GM23338 (cell line): ENCODE measurements at regions not wholly inside any gene's neighbourhood (a gene's known extent, or its start where the extent isn't known, plus 50 kb on each side); places are given as distances from the start of the nearest gene placed in this dataset.

Source experiments
- ATAC-seq: fragments of 200-7000 bp; cut with Tn5 transposase; 3 replicates; pipeline ENCODE4 v1.9.1; 2020
- DNase-seq: peaks from one replicate; pipeline ENCODE4 v3.0.0-alpha.2; 2015; ENCODE audit warnings: low spot score
- H2AFZ ChIP-seq: fragments of 200-600 bp; sonication (generic); 2 replicates; pipeline ENCODE4 v1.8.0; 2016; ENCODE audit warnings: antibody characterized with exemption, mild to moderate bottlenecking, moderate library complexity
- H3F3A ChIP-seq: fragments of 200-600 bp; sonication (generic); replicated peaks from 2 replicates; pipeline ENCODE4 v1.8.0; 2017; ENCODE audit warnings: antibody characterized with exemption, mixed run types, low read depth
- H3K27ac ChIP-seq: fragments of 200-600 bp; sonication (generic); 2 replicates; pipeline ENCODE4 v1.6.1; 2016; ENCODE audit warnings: low read depth
- H3K27me3 ChIP-seq: fragments of 200-600 bp; sonication (generic); 2 replicates; pipeline ENCODE4 v1.8.0; 2016; ENCODE audit warnings: mild to moderate bottlenecking, mixed run types, moderate library complexity; ENCODE audit not compliant: insufficient read depth
- H3K36me3 ChIP-seq: fragments of 200-600 bp; sonication (generic); 2 replicates; pipeline ENCODE4 v1.8.0; 2016; ENCODE audit warnings: mild to moderate bottlenecking; ENCODE audit not compliant: insufficient read depth
- H3K4me1 ChIP-seq: fragments of 200-600 bp; sonication (generic); 2 replicates; pipeline ENCODE4 v1.8.0; 2016; ENCODE audit warnings: mild to moderate bottlenecking, moderate library complexity; ENCODE audit not compliant: insufficient read depth
- H3K4me2 ChIP-seq: fragments of 200-600 bp; sonication (generic); 2 replicates; pipeline ENCODE4 v1.7.1; 2017; ENCODE audit warnings: mixed run types
- H3K4me3 ChIP-seq: fragments of 200-600 bp; sonication (generic); 2 replicates; pipeline ENCODE4 v1.6.1; 2016; ENCODE audit warnings: mixed run types
- H3K79me2 ChIP-seq: fragments of 200-600 bp; sonication (generic); replicated peaks from 2 replicates; pipeline ENCODE4 v1.8.0; 2017; ENCODE audit warnings: mild to moderate bottlenecking; ENCODE audit not compliant: insufficient read depth
- H3K9me2 ChIP-seq: fragments of 200-600 bp; sonication (generic); 2 replicates; pipeline ENCODE4 v1.8.0; 2017; ENCODE audit not compliant: insufficient read depth
- H4K20me1 ChIP-seq: fragments of 200-600 bp; sonication (generic); replicated peaks from 2 replicates; pipeline ENCODE4 v1.8.0; 2017; ENCODE audit warnings: mild to moderate bottlenecking; ENCODE audit not compliant: insufficient read depth
- H3K27ac Mint-ChIP-seq: 2 replicates; pipeline ENCODE4 v1.8.0; 2020; ENCODE audit warnings: inconsistent platforms, mild to moderate bottlenecking, moderate library complexity, mixed read lengths
- H3K27me3 Mint-ChIP-seq: 3 replicates; pipeline ENCODE4 v1.8.0; 2022; ENCODE audit warnings: low read depth, mild to moderate bottlenecking, moderate library complexity, mixed read lengths, inconsistent platforms; ENCODE audit not compliant: insufficient read depth, poor library complexity
- H3K36me3 Mint-ChIP-seq: 3 replicates; pipeline ENCODE4 v1.8.0; 2021; ENCODE audit warnings: low read depth, mild to moderate bottlenecking, inconsistent platforms, moderate library complexity, mixed read lengths
- H3K4me1 Mint-ChIP-seq: 3 replicates; pipeline ENCODE4 v1.8.0; 2020; ENCODE audit warnings: mild to moderate bottlenecking, inconsistent platforms, mixed read lengths
- H3K4me3 Mint-ChIP-seq: 3 replicates; pipeline ENCODE4 v1.8.0; 2021; ENCODE audit warnings: moderate library complexity, mild to moderate bottlenecking, inconsistent platforms, mixed read lengths
- H3K9me3 Mint-ChIP-seq: 3 replicates; pipeline ENCODE4 v1.8.0; 2020; ENCODE audit warnings: moderate library complexity, mild to moderate bottlenecking, inconsistent platforms, mixed read lengths
- CREB1 ChIP-seq: fragments of 250-450 bp; sonication (Bioruptor Pico); IDR thresholded peaks from 2 replicates; pipeline ENCODE4 v1.5.0; 2020; ENCODE audit warnings: low read depth, mild to moderate bottlenecking, moderate library complexity
- JUNB ChIP-seq: IDR thresholded peaks from one replicate; pipeline ENCODE4 v1.6.1; 2016; ENCODE audit warnings: antibody characterized with exemption; ENCODE audit not compliant: unreplicated experiment
- ZNF114 ChIP-seq: fragments of 250-450 bp; sonication (Bioruptor Pico); IDR thresholded peaks from 2 replicates; pipeline ENCODE4 v1.5.0; 2020; ENCODE audit warnings: mild to moderate bottlenecking, moderate library complexity
- TF ChIP-seq, protein P1 (sequence below), 2 experiments: fragments of 200-600 bp in 1 of 2; sonication (generic) in 1 of 2; conservative IDR thresholded peaks; 2 replicates each; pipeline versions ENCODE4 v1.5.1 to v1.6.1; 2016 to 2017; ENCODE audit warnings: antibody characterized with exemption in 2 of 2, low read depth in 2 of 2, mild to moderate bottlenecking in 2 of 2, moderate library complexity in 1 of 2
- TF ChIP-seq, protein P2 (sequence below): IDR thresholded peaks from one replicate; pipeline ENCODE4 v1.6.1; 2018; ENCODE audit warnings: antibody characterized with exemption; ENCODE audit not compliant: unreplicated experiment
- TF ChIP-seq, protein P3 (sequence below): IDR thresholded peaks from 2 replicates; pipeline ENCODE4 v1.6.1; 2016; ENCODE audit warnings: antibody characterized with exemption

DNA sequence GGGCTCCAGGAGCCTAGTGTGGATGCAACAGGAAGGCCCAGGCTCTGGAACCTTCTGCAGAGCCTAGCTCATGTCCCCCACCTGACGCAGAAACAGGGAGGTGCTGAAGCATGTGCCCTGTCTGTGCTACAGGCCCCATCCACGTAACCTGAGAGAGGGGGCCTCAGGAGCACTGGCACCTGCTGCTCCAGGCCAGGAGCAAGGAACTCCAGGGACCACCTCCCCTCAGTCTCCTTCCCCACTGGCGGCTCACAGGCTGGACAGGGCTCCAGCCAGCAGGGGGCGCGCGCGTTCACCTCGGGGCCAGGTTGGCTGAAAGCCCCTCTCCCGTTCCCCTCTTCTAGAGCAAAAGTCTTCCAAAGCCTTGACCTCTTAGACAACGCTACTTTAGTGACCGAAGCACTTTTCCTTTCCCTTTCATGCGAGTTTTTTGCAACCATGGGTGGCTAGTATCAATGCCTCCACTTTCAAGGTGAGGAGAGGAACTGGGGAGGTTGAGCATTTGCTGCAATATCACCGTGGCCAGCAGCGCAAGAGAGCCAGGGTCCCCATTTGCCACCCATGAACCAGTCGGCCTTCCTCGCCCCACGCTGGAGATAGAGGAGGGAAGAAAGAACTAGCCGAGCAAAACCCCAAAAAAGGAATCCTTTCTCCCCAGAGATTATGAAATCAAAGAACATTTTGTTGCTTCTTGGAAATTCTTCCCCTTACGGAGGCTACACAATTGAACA, 52.4 kb upstream of the GPR157 start:
- Histone ChIP-seq H3K4me1 (peaks cover 15% of the 10 kb centered on the region), H3F3A (peaks cover 4% of the 10 kb centered on the region), H3K79me2 (peaks cover 54% of the 10 kb centered on the region), H3K27me3 (peaks cover 27% of the 10 kb centered on the region), H4K20me1 (peaks cover 7% of the 10 kb centered on the region; the same call in 1 of the 2 replicates), H3K27ac (peak overlapping the region; percentile 66; the same call in 1 of the 2 replicates), H3K9me2 (no peaks in the 10 kb centered on the region), H2AFZ (peak overlapping the region; percentile 72; the same call in 1 of the 2 replicates), H3K4me2 (peak overlapping the region; percentile 98), H3K36me3 (peaks cover 4% of the 10 kb centered on the region; the same call in 1 of the 2 replicates), H3K4me3 (peak overlapping the region; percentile 93)
- Mint-ChIP-seq H3K4me1 (peaks cover 24% of the 10 kb centered on the region), H3K36me3 (peaks cover 30% of the 10 kb centered on the region), H3K27ac (peak overlapping the region; percentile 80), H3K9me3 (no peaks in the 10 kb centered on the region), H3K27me3 (peaks cover 31% of the 10 kb centered on the region), H3K4me3 (peak overlapping the region; percentile 86)
- DNase-seq (peak; percentile 81), ATAC-seq (peak; percentile 70)
- TF ChIP-seq ZNF114 (CRISPR knock-in tag) (no peak), CREB1 (CRISPR knock-in tag) (no peak)
- TF ChIP-seq, protein P1, sequence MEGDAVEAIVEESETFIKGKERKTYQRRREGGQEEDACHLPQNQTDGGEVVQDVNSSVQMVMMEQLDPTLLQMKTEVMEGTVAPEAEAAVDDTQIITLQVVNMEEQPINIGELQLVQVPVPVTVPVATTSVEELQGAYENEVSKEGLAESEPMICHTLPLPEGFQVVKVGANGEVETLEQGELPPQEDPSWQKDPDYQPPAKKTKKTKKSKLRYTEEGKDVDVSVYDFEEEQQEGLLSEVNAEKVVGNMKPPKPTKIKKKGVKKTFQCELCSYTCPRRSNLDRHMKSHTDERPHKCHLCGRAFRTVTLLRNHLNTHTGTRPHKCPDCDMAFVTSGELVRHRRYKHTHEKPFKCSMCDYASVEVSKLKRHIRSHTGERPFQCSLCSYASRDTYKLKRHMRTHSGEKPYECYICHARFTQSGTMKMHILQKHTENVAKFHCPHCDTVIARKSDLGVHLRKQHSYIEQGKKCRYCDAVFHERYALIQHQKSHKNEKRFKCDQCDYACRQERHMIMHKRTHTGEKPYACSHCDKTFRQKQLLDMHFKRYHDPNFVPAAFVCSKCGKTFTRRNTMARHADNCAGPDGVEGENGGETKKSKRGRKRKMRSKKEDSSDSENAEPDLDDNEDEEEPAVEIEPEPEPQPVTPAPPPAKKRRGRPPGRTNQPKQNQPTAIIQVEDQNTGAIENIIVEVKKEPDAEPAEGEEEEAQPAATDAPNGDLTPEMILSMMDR (conservative IDR thresholded peaks at IDR 0.05; ENCODE audit: low read depth in 2 of 2): peak; percentile 93 to 97

DNA sequence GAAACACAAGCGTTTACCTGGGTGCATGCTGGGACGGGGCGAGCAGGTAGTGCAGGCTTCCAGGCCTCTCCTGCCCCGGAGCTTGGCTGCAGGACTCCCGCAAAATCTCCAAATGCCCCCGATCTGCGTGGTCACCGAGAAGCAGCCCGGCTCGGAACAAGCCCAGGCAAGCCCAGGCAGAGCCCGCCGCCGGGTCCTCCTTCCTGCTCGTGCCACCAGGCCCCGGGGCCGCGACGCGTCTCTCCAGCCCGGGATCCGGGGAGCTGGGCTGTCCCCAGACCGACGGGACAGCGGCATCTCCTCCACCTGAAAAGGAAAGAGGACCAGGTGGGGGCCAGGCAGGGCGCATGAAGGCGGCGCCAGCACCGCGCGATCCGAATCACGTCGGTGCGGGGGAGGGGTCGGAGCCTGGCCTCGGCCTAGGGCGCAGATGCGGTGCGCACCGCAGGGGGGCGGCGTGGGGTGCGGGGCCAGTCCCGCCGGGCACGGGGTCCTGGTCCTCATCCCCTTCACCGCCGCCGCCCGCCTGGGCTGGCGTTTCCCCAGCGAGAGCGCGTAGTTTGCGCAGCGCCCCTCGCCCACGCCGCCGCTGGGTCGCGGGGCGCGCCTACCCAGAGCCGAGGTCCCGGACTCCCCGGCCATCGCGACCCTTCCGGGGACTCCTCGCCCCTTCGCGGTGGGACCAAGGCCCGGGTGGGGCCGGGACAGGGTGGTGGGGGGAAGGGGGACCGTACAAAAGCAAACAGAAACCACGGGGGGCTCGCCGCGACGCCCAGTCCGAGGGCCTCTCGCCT, 52.4 kb upstream of the H6PD start:
- peaks cover 4% of the 10 kb centered on the region for H3F3A ChIP-seq
- Mint-ChIP-seq H3K4me3 (peak overlapping the region; percentile 86), H3K9me3 (no peaks in the 10 kb centered on the region), H3K27ac (peak overlapping the region; percentile 80), H3K4me1 (peaks cover 27% of the 10 kb centered on the region), H3K36me3 (peaks cover 26% of the 10 kb centered on the region), H3K27me3 (peaks cover 30% of the 10 kb centered on the region)
- H3K36me3 ChIP-seq: peaks cover 4% of the 10 kb centered on the region; the same call in 1 of the 2 replicates
- H3K4me2 ChIP-seq: peak overlapping the region; percentile 98
- ATAC-seq (peak; percentile 53), DNase-seq (peak; percentile 56)
- H3K27me3 ChIP-seq: peaks cover 27% of the 10 kb centered on the region
- peaks cover 45% of the 10 kb centered on the region for H3K79me2 ChIP-seq
- H4K20me1 ChIP-seq: peaks cover 7% of the 10 kb centered on the region; the same call in 1 of the 2 replicates
- H3K4me3 ChIP-seq: peak overlapping the region; percentile 93
- no peaks in the 10 kb centered on the region for H3K9me2 ChIP-seq
- H2AFZ ChIP-seq: peak overlapping the region; percentile 72
- H3K27ac ChIP-seq: peak overlapping the region; percentile 66; the same call in 1 of the 2 replicates
- H3K4me1 ChIP-seq: peaks cover 18% of the 10 kb centered on the region
- TF ChIP-seq, protein P2, sequence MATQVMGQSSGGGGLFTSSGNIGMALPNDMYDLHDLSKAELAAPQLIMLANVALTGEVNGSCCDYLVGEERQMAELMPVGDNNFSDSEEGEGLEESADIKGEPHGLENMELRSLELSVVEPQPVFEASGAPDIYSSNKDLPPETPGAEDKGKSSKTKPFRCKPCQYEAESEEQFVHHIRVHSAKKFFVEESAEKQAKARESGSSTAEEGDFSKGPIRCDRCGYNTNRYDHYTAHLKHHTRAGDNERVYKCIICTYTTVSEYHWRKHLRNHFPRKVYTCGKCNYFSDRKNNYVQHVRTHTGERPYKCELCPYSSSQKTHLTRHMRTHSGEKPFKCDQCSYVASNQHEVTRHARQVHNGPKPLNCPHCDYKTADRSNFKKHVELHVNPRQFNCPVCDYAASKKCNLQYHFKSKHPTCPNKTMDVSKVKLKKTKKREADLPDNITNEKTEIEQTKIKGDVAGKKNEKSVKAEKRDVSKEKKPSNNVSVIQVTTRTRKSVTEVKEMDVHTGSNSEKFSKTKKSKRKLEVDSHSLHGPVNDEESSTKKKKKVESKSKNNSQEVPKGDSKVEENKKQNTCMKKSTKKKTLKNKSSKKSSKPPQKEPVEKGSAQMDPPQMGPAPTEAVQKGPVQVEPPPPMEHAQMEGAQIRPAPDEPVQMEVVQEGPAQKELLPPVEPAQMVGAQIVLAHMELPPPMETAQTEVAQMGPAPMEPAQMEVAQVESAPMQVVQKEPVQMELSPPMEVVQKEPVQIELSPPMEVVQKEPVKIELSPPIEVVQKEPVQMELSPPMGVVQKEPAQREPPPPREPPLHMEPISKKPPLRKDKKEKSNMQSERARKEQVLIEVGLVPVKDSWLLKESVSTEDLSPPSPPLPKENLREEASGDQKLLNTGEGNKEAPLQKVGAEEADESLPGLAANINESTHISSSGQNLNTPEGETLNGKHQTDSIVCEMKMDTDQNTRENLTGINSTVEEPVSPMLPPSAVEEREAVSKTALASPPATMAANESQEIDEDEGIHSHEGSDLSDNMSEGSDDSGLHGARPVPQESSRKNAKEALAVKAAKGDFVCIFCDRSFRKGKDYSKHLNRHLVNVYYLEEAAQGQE: no peak
- TF ChIP-seq, protein P3, sequence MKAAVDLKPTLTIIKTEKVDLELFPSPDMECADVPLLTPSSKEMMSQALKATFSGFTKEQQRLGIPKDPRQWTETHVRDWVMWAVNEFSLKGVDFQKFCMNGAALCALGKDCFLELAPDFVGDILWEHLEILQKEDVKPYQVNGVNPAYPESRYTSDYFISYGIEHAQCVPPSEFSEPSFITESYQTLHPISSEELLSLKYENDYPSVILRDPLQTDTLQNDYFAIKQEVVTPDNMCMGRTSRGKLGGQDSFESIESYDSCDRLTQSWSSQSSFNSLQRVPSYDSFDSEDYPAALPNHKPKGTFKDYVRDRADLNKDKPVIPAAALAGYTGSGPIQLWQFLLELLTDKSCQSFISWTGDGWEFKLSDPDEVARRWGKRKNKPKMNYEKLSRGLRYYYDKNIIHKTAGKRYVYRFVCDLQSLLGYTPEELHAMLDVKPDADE: no peak
- no peak for TF ChIP-seq JUNB
